A673 (cell line): ENCODE measurements at regions not wholly inside any gene's neighbourhood (a gene's known extent, or its start where the extent isn't known, plus 50 kb on each side); places are given as distances from the start of the nearest gene placed in this dataset.

Experiments
- EZH2 ChIP-seq: fragments of 200-600 bp; sonication (generic); IDR thresholded peaks from 2 replicates; pipeline ENCODE4 v1.6.1; 2017; ENCODE audit warnings: borderline replicate concordance, low read depth, mild to moderate bottlenecking, mixed read lengths, antibody characterized with exemption, low read length; ENCODE audit not compliant: poor library complexity, severe bottlenecking
- TF ChIP-seq, protein P1 (sequence below): fragments of 300-800, 200-600 bp; sonication (generic); conservative IDR thresholded peaks from 2 replicates; pipeline ENCODE4 v1.5.1; 2017; ENCODE audit warnings: low read depth, mild to moderate bottlenecking, antibody characterized with exemption, low read length, moderate library complexity, mixed read lengths

DNA sequence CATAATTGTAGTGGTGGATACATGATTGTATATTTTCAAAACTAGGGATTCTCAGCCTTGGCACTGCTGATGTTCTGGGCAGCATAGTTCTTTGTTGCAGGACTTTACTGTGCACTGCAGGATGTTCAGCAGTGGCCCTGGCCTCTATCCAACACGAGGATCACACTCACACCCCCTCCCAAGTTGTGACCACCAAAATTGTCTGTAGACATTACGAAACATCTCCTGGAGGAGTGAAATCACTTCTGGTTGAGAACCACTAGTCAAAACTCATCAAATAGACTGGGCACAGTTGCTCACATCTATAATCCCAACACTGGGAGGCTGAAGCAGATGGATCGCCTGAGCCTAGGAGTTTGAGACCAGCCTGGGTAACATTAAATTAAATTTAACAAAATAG is 123.1 kb upstream of the CDYL start:
- TF ChIP-seq, protein P1, sequence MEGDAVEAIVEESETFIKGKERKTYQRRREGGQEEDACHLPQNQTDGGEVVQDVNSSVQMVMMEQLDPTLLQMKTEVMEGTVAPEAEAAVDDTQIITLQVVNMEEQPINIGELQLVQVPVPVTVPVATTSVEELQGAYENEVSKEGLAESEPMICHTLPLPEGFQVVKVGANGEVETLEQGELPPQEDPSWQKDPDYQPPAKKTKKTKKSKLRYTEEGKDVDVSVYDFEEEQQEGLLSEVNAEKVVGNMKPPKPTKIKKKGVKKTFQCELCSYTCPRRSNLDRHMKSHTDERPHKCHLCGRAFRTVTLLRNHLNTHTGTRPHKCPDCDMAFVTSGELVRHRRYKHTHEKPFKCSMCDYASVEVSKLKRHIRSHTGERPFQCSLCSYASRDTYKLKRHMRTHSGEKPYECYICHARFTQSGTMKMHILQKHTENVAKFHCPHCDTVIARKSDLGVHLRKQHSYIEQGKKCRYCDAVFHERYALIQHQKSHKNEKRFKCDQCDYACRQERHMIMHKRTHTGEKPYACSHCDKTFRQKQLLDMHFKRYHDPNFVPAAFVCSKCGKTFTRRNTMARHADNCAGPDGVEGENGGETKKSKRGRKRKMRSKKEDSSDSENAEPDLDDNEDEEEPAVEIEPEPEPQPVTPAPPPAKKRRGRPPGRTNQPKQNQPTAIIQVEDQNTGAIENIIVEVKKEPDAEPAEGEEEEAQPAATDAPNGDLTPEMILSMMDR, result no peak
- TF ChIP-seq EZH2, result no peak
